PC-3 (cell line): ENCODE measurements at regions not wholly inside any gene's neighbourhood (a gene's known extent, or its start where the extent isn't known, plus 50 kb on each side); places are given as distances from the start of the nearest gene placed in this dataset.

Experiments used
- ATAC-seq: fragments of 200-7000 bp; cut with Tn5 transposase; 2 replicates; pipeline ENCODE4 v1.9.1; 2020; ENCODE audit warnings: mild to moderate bottlenecking, moderate library complexity
- BruUV-seq: library from RNA; stranded (reverse); fragments of 400-500 nt; replicated peaks from 2 replicates; lab custom pipeline; 2021; lab: Mats Ljungman, UMichigan
- CTCF ChIA-PET: fragments of 300-600 bp; sonication (Branson Sonifier 250); formaldehyde crosslinking; loops from one replicate; lab custom pipeline; 2022; ENCODE audit warnings: antibody characterized with exemption; lab: Charles Lee
- POLR2A ChIA-PET: fragments of 300-600 bp; sonication (Branson Sonifier 250); formaldehyde crosslinking; loops from one replicate; lab custom pipeline; 2022; ENCODE audit warnings: antibody characterized with exemption; ENCODE audit not compliant: unreplicated experiment; lab: Charles Lee
- DNase-seq: peaks from one replicate; pipeline ENCODE4 v3.0.0-alpha.2; 2015
- H2AFZ ChIP-seq: fragments of 300-600 bp; sonication (generic); 2 replicates; pipeline ENCODE4 v1.6.0; 2016; ENCODE audit warnings: antibody characterized with exemption, low read length
- H3F3A ChIP-seq: fragments of 300-600 bp; sonication (generic); one replicate; pipeline ENCODE4 v1.6.0; 2017; ENCODE audit warnings: antibody characterized with exemption, low read length, control low read depth, mild to moderate bottlenecking; ENCODE audit not compliant: unreplicated experiment
- H3K27ac ChIP-seq: fragments of 300-600 bp; sonication (generic); 2 replicates; pipeline ENCODE4 v1.5.1; 2016; ENCODE audit warnings: mild to moderate bottlenecking, low read length
- H3K27me3 ChIP-seq: fragments of 300-600 bp; sonication (generic); 2 replicates; pipeline ENCODE4 v1.6.1; 2016; ENCODE audit warnings: low read length, mixed read lengths
- H3K36me3 ChIP-seq: fragments of 300-600 bp; sonication (generic); 2 replicates; pipeline ENCODE4 v1.6.1; 2016; ENCODE audit warnings: low read depth, mixed run types, low read length, mixed read lengths
- H3K4me1 ChIP-seq: fragments of 300-600 bp; sonication (generic); 2 replicates; pipeline ENCODE4 v1.5.1; 2016; ENCODE audit warnings: low read length; ENCODE audit not compliant: insufficient read depth
- H3K4me2 ChIP-seq: fragments of 300-600 bp; sonication (generic); 2 replicates; pipeline ENCODE4 v1.6.0; 2016; ENCODE audit warnings: low read length
- H3K4me3 ChIP-seq: fragments of 300-600 bp; sonication (generic); 2 replicates; pipeline ENCODE4 v1.5.1; 2016; ENCODE audit warnings: mild to moderate bottlenecking, low read length, mixed read lengths
- H3K79me2 ChIP-seq: fragments of 300-600 bp; sonication (generic); 2 replicates; pipeline ENCODE4 v1.6.1; 2017; ENCODE audit warnings: low read length, mixed read lengths
- H3K9ac ChIP-seq: fragments of 300-600 bp; sonication (generic); 2 replicates; pipeline ENCODE4 v1.6.0; 2016; ENCODE audit warnings: mild to moderate bottlenecking, low read length
- H3K9me2 ChIP-seq: fragments of 300-600 bp; sonication (generic); replicated peaks from 2 replicates; pipeline ENCODE4 v1.6.1; 2016; ENCODE audit warnings: mixed run types, low read length, mixed read lengths
- H3K9me3 ChIP-seq: fragments of 300-600 bp; sonication (generic); 2 replicates; pipeline ENCODE4 v1.6.1; 2016; ENCODE audit warnings: low read length, mixed read lengths
- H4K20me1 ChIP-seq: fragments of 300-600 bp; sonication (generic); 2 replicates; pipeline ENCODE4 v1.6.1; 2016; ENCODE audit warnings: low read length, mixed read lengths
- EZH2 ChIP-seq: fragments of 300-600 bp; sonication (generic); IDR thresholded peaks from one replicate; pipeline ENCODE4 v1.6.1; 2017; ENCODE audit warnings: antibody characterized with exemption, mild to moderate bottlenecking, low read length; ENCODE audit not compliant: unreplicated experiment
- EZH2phosphoT487 ChIP-seq: fragments of 300-600 bp; sonication (generic); IDR thresholded peaks from 2 replicates; pipeline ENCODE4 v1.6.1; 2018; ENCODE audit warnings: mild to moderate bottlenecking, antibody characterized with exemption, low read length, borderline replicate concordance
- intact Hi-C: fragments of 100-400 bp; cut with micrococcal nuclease; formaldehyde crosslinking; loops from 2 replicates; pipeline ENCODE4 v1.9.0; 2023
- TF ChIP-seq, protein P1 (sequence below): fragments of 300-600 bp; sonication (generic); conservative IDR thresholded peaks from 2 replicates; pipeline ENCODE4 v1.5.1; 2017; ENCODE audit warnings: antibody characterized with exemption, low read depth, mild to moderate bottlenecking, low read length

DNA sequence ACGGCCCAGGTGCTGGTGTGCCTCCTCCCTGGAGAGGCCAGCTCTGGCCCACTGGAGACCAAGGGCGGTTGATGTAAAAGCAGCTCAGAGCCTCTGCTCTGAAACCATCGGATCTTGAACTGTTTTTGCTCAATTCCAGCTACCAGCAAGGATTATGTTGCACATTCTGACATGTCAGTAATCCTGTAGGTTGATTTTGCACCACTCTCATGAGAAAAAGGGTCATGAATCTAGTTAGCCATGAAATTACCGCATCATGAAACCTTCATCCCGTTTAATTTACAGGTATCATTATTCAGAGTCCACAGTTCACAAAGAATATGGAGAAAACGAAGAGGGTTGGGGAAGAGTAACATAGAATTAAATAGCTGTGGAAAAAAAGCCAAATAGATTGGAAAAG, 120.4 kb upstream of the NSMCE3 start:
- no peak overlapping the region for H3K4me3 ChIP-seq
- POLR2A ChIA-PET: no interaction called here
- TF ChIP-seq EZH2: no peak
- TF ChIP-seq, protein P1, sequence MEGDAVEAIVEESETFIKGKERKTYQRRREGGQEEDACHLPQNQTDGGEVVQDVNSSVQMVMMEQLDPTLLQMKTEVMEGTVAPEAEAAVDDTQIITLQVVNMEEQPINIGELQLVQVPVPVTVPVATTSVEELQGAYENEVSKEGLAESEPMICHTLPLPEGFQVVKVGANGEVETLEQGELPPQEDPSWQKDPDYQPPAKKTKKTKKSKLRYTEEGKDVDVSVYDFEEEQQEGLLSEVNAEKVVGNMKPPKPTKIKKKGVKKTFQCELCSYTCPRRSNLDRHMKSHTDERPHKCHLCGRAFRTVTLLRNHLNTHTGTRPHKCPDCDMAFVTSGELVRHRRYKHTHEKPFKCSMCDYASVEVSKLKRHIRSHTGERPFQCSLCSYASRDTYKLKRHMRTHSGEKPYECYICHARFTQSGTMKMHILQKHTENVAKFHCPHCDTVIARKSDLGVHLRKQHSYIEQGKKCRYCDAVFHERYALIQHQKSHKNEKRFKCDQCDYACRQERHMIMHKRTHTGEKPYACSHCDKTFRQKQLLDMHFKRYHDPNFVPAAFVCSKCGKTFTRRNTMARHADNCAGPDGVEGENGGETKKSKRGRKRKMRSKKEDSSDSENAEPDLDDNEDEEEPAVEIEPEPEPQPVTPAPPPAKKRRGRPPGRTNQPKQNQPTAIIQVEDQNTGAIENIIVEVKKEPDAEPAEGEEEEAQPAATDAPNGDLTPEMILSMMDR: no peak
- no peak for TF ChIP-seq EZH2phosphoT487
- intact Hi-C loops: no loop called here
- H2AFZ ChIP-seq: no peak overlapping the region
- H3K36me3 ChIP-seq: no peaks in the 10 kb centered on the region
- no peak overlapping the region for H3K9ac ChIP-seq
- H3K4me1 ChIP-seq: no peaks in the 10 kb centered on the region
- no peak for ATAC-seq
- no peak for DNase-seq
- CTCF ChIA-PET: no interaction called here
- H3K27ac ChIP-seq: no peak overlapping the region
- no peaks in the 10 kb centered on the region for H3F3A ChIP-seq
- no peaks in the 10 kb centered on the region for H3K79me2 ChIP-seq
- H3K27me3 ChIP-seq: peaks cover 30% of the 10 kb centered on the region
- no peak overlapping the region for H3K4me2 ChIP-seq
- no TSS peak for BruUV-seq
- no peaks in the 10 kb centered on the region for H4K20me1 ChIP-seq
- no peaks in the 10 kb centered on the region for H3K9me3 ChIP-seq
- no peaks in the 10 kb centered on the region for H3K9me2 ChIP-seq

DNA sequence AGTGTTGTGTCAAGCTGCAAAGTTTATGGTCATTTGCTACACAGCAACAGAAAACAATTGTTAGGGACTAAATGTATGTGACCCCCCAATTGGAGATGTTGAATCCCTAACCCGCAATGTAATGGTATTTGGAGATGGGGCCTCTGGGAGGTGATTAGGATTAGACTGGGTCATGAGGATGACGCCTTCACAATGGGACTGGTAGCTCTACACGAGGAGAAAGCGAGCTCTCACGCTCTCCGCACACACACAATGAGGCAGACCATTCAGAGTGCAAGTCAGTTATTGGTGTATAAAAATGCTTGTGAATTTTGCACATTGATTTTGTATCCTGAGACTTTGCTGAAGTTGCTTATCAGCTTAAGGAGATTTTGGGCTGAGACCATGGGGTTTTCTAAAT, 116.9 kb upstream of the NSMCE3 start:
- no TSS peak for BruUV-seq
- Histone ChIP-seq H3F3A (no peaks in the 10 kb centered on the region), H3K4me3 (no peak overlapping the region), H3K36me3 (no peaks in the 10 kb centered on the region), H3K79me2 (no peaks in the 10 kb centered on the region), H3K4me1 (no peaks in the 10 kb centered on the region), H3K27me3 (peaks cover 39% of the 10 kb centered on the region), H4K20me1 (no peaks in the 10 kb centered on the region), H3K27ac (no peak overlapping the region), H3K9ac (no peak overlapping the region), H3K4me2 (no peak overlapping the region), H3K9me3 (no peaks in the 10 kb centered on the region), H3K9me2 (no peaks in the 10 kb centered on the region), H2AFZ (no peak overlapping the region)
- DNase-seq (no peak), ATAC-seq (no peak)
- intact Hi-C loops: no loop called here
- ChIA-PET POLR2A (interaction anchor here (0.5 kb wide), 1 partner anchor 207 kb away, joined by 7 read pairs; no protein-coding TSS in a partner anchor), CTCF (no interaction called here)
- TF ChIP-seq, protein P1: no peak
- TF ChIP-seq EZH2 (no peak), EZH2phosphoT487 (no peak)

DNA sequence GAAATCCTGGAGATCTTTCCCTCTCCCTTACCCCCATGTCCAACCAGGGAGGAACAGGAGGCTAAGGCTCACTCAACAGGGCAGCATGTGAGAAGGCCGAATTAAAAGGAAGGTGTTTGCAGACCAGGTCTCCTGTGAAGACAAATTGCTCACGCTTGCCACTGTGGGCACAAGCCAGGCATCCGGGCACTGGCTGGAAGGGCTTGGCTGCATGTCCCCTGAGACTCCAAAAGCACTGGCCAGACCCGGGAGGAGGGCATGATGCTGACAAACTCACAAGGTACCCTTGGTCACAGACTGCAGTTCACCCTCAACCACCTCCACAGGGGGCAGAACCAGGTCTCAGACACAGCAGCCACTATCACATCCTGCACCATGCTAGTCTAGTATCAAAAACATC, 113.7 kb upstream of the NSMCE3 start:
- no peaks in the 10 kb centered on the region for H3K9me3 ChIP-seq
- H4K20me1 ChIP-seq: no peaks in the 10 kb centered on the region
- peaks cover 22% of the 10 kb centered on the region; the same call in 1 of the 2 replicates for H3K27me3 ChIP-seq
- no TSS peak for BruUV-seq
- no peaks in the 10 kb centered on the region for H3K4me1 ChIP-seq
- DNase-seq (no peak), ATAC-seq (no peak)
- no peaks in the 10 kb centered on the region for H3K36me3 ChIP-seq
- no peaks in the 10 kb centered on the region for H3K79me2 ChIP-seq
- TF ChIP-seq EZH2 (no peak), EZH2phosphoT487 (no peak)
- TF ChIP-seq, protein P1: no peak
- H3F3A ChIP-seq: no peaks in the 10 kb centered on the region
- POLR2A ChIA-PET: no interaction called here
- intact Hi-C loops: no loop called here
- H3K27ac ChIP-seq: no peak overlapping the region
- H3K4me3 ChIP-seq: no peak overlapping the region
- no peak overlapping the region for H2AFZ ChIP-seq
- no peak overlapping the region for H3K4me2 ChIP-seq
- no peak overlapping the region for H3K9ac ChIP-seq
- no peaks in the 10 kb centered on the region for H3K9me2 ChIP-seq
- CTCF ChIA-PET: no interaction called here
